D721Med (cell line): ENCODE measurements at regions not wholly inside any gene's neighbourhood (a gene's known extent, or its start where the extent isn't known, plus 50 kb on each side); places are given as distances from the start of the nearest gene placed in this dataset.

Source experiments
- DNase-seq: peaks from one replicate; pipeline ENCODE4 v3.0.0; 2011; ENCODE audit warnings: low spot score; ENCODE audit not compliant: insufficient read length
- FAIRE-seq: peaks from 2 replicates; lab custom pipeline; 2011; peaks lifted over from hg19 to GRCh38; lab: Jason Lieb, UNC
- TF ChIP-seq, protein P1 (sequence below): IDR thresholded peaks from 2 replicates; pipeline ENCODE4 v1.5.1; 2012; ENCODE audit warnings: mild to moderate bottlenecking, control low read depth; ENCODE audit not compliant: insufficient read depth; ENCODE audit errors: missing control alignments

DNA sequence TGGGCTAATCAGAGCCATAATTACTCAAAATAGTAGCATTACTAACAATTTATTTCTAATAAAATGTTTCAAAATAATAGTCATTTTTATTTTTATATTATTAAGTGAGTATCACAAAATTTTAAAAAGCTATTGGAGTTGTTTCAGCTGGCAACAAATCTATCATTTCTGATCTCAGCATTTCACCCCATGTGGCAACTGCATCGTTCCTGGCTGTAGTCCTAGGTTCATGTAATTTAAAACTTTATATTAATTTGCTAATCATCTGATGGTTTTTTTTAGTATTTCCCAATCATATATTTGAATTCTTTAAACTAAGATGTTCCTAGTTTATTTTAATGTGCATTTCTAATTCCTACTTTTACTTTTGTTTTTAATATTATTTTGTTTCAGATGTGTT is 293.0 kb upstream of the AKR1E2 start:
- FAIRE-seq (no peak), DNase-seq (no peak)
- TF ChIP-seq, protein P1, sequence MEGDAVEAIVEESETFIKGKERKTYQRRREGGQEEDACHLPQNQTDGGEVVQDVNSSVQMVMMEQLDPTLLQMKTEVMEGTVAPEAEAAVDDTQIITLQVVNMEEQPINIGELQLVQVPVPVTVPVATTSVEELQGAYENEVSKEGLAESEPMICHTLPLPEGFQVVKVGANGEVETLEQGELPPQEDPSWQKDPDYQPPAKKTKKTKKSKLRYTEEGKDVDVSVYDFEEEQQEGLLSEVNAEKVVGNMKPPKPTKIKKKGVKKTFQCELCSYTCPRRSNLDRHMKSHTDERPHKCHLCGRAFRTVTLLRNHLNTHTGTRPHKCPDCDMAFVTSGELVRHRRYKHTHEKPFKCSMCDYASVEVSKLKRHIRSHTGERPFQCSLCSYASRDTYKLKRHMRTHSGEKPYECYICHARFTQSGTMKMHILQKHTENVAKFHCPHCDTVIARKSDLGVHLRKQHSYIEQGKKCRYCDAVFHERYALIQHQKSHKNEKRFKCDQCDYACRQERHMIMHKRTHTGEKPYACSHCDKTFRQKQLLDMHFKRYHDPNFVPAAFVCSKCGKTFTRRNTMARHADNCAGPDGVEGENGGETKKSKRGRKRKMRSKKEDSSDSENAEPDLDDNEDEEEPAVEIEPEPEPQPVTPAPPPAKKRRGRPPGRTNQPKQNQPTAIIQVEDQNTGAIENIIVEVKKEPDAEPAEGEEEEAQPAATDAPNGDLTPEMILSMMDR = no peak

DNA sequence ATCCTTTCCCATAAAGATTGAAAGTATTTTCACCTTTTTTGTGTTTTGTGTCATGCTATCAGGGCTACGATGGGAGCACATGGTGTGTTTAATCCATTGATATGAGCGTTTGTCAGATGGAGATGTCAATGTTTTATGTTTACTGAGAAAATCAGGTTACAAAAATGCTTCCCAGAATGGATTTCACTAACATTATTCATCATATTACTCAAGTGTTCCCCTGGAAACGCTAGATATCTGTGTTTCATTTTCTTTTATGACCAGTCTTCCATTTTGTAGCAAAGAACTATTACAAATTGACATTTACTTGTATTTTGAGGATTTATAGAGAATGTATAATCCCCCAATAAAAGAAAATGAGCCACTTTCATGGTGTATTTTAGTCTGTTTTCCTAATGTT is 293.5 kb upstream of the AKR1E2 start:
- FAIRE-seq (no peak), DNase-seq (no peak)
- TF ChIP-seq, protein P1 = no peak

DNA sequence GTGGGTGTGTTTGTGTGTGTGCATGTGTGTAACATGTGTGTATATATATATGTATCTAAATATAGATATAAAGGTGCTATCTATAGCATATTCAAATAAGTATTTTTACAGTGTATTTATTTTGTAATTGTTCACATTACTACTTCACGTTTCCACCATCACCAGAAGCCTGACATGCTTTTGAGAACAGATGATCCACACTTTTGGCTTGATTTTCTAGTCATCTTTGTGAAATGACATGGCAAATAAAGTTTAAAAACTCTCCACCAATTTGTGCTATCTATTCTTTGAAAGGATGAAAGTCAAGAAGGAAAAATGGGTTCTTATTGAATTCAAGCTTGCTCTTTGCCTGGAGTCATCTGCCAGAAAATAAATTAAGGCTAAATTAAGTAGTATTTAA is 294.0 kb upstream of the AKR1E2 start:
- DNase-seq = no peak
- FAIRE-seq = no peak
- TF ChIP-seq, protein P1 = no peak

DNA sequence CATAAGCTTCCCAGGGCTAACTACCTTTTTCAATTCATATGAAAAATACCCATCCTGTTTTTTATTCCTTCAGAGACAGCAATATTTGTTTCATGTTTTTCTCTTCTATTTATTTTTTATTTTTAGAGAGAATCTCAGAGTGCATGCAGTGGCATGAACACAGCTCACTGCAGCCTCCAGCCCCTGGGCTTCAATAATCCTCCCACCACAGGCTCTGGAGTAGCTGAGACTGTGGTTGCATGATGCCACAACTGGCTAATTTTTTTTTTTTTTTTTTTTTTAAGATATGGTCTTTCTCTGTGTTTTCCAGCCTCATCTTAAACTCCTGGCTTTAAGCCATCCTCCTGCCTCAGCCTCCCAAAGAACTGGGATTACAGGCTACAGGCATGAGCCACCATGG is 296.7 kb upstream of the AKR1E2 start:
- TF ChIP-seq, protein P1 = no peak
- DNase-seq = no peak
- FAIRE-seq = no peak

DNA sequence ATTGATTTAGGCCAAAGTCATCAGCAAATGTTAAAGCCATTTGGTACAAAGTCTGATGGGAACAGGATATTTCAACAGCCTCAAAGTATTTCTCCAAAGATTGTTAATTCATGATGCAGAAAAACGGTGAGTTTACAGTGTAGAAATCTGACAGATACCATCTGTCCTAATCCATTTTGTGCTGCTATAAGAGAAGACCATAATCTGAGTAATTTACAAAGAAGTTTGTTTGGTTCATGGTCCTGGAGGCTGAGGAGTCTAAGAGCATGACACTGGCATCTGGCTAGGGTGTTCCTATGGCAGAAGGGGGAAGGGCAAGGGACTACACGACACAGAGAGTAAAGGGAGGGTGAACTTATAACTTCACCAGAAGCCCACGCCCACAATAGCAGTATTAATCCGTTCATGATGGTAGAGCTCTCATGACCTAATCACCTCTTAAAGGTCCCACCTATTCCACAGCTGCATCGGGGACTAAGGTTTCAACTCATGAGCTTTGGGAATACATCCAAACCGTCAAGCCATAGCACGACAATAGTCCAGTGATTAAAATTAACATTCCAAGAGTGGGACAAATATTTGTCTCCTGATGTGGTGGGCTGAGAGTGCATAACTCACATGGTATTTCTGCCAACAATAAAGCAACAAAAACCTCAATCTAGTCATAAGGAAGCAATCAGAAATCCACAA is 298.6 kb upstream of the AKR1E2 start:
- DNase-seq (no peak), FAIRE-seq (no peak)
- TF ChIP-seq, protein P1 = no peak

DNA sequence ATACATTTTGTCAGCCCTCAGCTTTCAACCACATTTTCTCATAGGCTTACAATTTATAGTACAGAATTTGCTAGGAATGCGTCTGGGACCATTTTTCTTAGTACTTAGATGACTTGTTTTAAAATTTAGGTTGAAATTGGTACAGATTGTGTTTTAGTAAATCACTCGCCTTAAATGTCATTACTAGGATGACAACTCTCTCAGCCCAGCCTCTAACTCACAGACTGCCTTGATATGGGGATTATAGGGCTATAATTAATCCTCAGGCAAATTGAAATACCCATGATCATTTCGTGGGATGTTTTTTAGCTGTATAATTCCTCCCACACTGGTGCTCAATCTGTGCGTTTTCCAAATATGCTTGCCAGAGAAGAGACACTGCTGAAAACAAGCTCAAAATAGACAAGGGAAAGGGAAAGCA is 299.7 kb upstream of the AKR1E2 start:
- no peak for DNase-seq
- TF ChIP-seq, protein P1 = no peak
- no peak for FAIRE-seq

DNA sequence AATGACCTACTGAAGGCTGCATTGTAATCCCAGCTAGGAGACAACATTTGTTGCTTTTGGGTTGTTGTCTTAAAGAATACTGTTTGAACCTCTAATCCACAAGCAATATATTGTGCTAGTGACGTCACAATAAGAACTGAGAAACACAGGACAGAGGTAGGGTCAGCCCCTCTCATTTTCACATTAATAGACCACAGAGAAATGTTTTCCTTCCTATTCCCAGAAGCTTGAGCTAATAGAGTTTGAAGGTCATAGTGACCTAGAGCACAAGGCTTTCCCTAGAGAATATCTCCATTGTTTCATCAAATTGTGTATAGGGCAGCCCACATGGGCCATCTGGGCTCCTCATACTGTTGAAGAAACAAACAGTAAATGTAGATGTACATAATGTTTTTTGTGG is 300.9 kb upstream of the AKR1E2 start:
- TF ChIP-seq, protein P1 = no peak
- DNase-seq (no peak), FAIRE-seq (no peak)
